Astrocyte (in vitro differentiated cells and primary cell): ENCODE measurements at regions not wholly inside any gene's neighbourhood (a gene's known extent, or its start where the extent isn't known, plus 50 kb on each side); places are given as distances from the start of the nearest gene placed in this dataset.

ENCODE experiments used
- DNase-seq: peaks from one replicate; pipeline ENCODE4 v3.0.0-alpha.2; 2010; ENCODE audit warnings: low read depth
- FAIRE-seq: peaks from 2 replicates; lab custom pipeline; 2011; peaks lifted over from hg19 to GRCh38; lab: Jason Lieb, UNC
- H2AFZ ChIP-seq: 2 replicates; pipeline ENCODE4 v1.6.0; 2012; ENCODE audit warnings: low read depth, low read length, inconsistent platforms
- H3K27ac ChIP-seq: 2 replicates; pipeline ENCODE4 v1.5.1; 2011; ENCODE audit warnings: low read depth, low read length, inconsistent platforms
- H3K27me3 ChIP-seq: 2 replicates; pipeline ENCODE4 v1.6.0; 2011; ENCODE audit warnings: low read length, inconsistent platforms; ENCODE audit not compliant: insufficient read depth
- H3K36me3 ChIP-seq: 2 replicates; pipeline ENCODE4 v1.5.1; 2011; ENCODE audit warnings: low read length, inconsistent platforms; ENCODE audit not compliant: insufficient read depth
- H3K4me1 ChIP-seq: 2 replicates; pipeline ENCODE4 v1.5.1; 2011; ENCODE audit warnings: low read length, inconsistent platforms; ENCODE audit not compliant: insufficient read depth
- H3K4me2 ChIP-seq: 2 replicates; pipeline ENCODE4 v1.6.0; 2012; ENCODE audit warnings: low read length, inconsistent platforms
- H3K4me3 ChIP-seq: 2 replicates; pipeline ENCODE4 v1.5.1; 2011; ENCODE audit warnings: low read depth, mild to moderate bottlenecking, low read length, inconsistent platforms; ENCODE audit not compliant: insufficient read depth
- H3K79me2 ChIP-seq: 2 replicates; pipeline ENCODE4 v1.6.0; 2012; ENCODE audit warnings: mild to moderate bottlenecking, low read length, inconsistent platforms; ENCODE audit not compliant: insufficient read depth
- H3K9ac ChIP-seq: 2 replicates; pipeline ENCODE4 v1.6.0; 2012; ENCODE audit warnings: mild to moderate bottlenecking, low read length, inconsistent platforms
- H3K9me3 ChIP-seq: 2 replicates; pipeline ENCODE4 v1.5.1; 2012; ENCODE audit warnings: low read depth, mild to moderate bottlenecking, low read length, inconsistent platforms; ENCODE audit not compliant: insufficient read depth
- H4K20me1 ChIP-seq: 2 replicates; pipeline ENCODE4 v1.6.0; 2012; ENCODE audit warnings: low read length, inconsistent platforms; ENCODE audit not compliant: insufficient read depth
- H3K27ac Mint-ChIP-seq: one replicate; pipeline ENCODE4 v1.8.0; 2021; ENCODE audit warnings: mild to moderate bottlenecking, mixed read lengths; ENCODE audit not compliant: unreplicated experiment
- H3K27me3 Mint-ChIP-seq: one replicate; pipeline ENCODE4 v1.8.0; 2021; ENCODE audit warnings: low read depth, mixed read lengths; ENCODE audit not compliant: unreplicated experiment
- H3K36me3 Mint-ChIP-seq: one replicate; pipeline ENCODE4 v1.8.0; 2021; ENCODE audit warnings: low read depth, mixed read lengths; ENCODE audit not compliant: unreplicated experiment
- H3K4me1 Mint-ChIP-seq: one replicate; pipeline ENCODE4 v1.8.0; 2021; ENCODE audit warnings: low read depth, mixed read lengths; ENCODE audit not compliant: unreplicated experiment
- H3K4me3 Mint-ChIP-seq: one replicate; pipeline ENCODE4 v1.8.0; 2021; ENCODE audit warnings: mild to moderate bottlenecking, moderate library complexity, mixed read lengths; ENCODE audit not compliant: unreplicated experiment
- H3K9me3 Mint-ChIP-seq: one replicate; pipeline ENCODE4 v1.8.0; 2021; ENCODE audit warnings: mild to moderate bottlenecking, mixed read lengths; ENCODE audit not compliant: unreplicated experiment
- CTCF ChIP-seq: IDR thresholded peaks from 2 replicates; pipeline ENCODE4 v1.5.1; 2011; ENCODE audit warnings: low read depth, mild to moderate bottlenecking, inconsistent platforms, low read length, moderate library complexity; ENCODE audit not compliant: insufficient read depth
- EZH2 ChIP-seq: IDR thresholded peaks from 2 replicates; pipeline ENCODE4 v1.6.1; 2012; ENCODE audit warnings: mild to moderate bottlenecking, low read length, inconsistent platforms; ENCODE audit not compliant: insufficient read depth

- Mint-ChIP-seq H3K4me3 (no peak overlapping the region), H3K9me3 (no peaks in the 10 kb centered on the region), H3K36me3 (no peaks in the 10 kb centered on the region), H3K27ac (no peak overlapping the region), H3K4me1 (peaks cover 12% of the 10 kb centered on the region), H3K27me3 (no peaks in the 10 kb centered on the region)
- no peak overlapping the region for H3K4me3 ChIP-seq
- no peaks in the 10 kb centered on the region for H3K4me1 ChIP-seq
- H3K9ac ChIP-seq = no peak overlapping the region
- no peaks in the 10 kb centered on the region for H3K27me3 ChIP-seq
- H3K36me3 ChIP-seq = no peaks in the 10 kb centered on the region
- DNase-seq = no peak
- H3K9me3 ChIP-seq = no peaks in the 10 kb centered on the region
- no peak overlapping the region for H3K27ac ChIP-seq
- no peak overlapping the region for H2AFZ ChIP-seq
- no peak overlapping the region for H3K4me2 ChIP-seq
- FAIRE-seq = no peak
- no peaks in the 10 kb centered on the region for H3K79me2 ChIP-seq
- TF ChIP-seq CTCF (no peak), EZH2 (no peak)
- H4K20me1 ChIP-seq = no peaks in the 10 kb centered on the region
These were observed 277.7 kb downstream of the ARAP2 start for GRCh38 chr4:35966566-35966965.

- no peaks in the 10 kb centered on the region for H3K9me3 Mint-ChIP-seq
- TF ChIP-seq EZH2 = no peak
- no peak for TF ChIP-seq CTCF
These were observed 273.9 kb downstream of the ARAP2 start for GRCh38 chr4:35970366-35970960.

GRCh38 chr4:35972814-35973213 lies 271.5 kb downstream of the ARAP2 start:
- no peaks in the 10 kb centered on the region for H3K4me1 Mint-ChIP-seq
- H3K36me3 Mint-ChIP-seq = no peaks in the 10 kb centered on the region
- TF ChIP-seq EZH2 (no peak), CTCF (no peak)
- no peaks in the 10 kb centered on the region for H4K20me1 ChIP-seq
- no peak overlapping the region for H3K4me3 Mint-ChIP-seq
- H3K36me3 ChIP-seq = no peaks in the 10 kb centered on the region
- no peak for DNase-seq
- H3K4me1 ChIP-seq = no peaks in the 10 kb centered on the region
- no peaks in the 10 kb centered on the region for H3K79me2 ChIP-seq
- H3K27ac ChIP-seq = no peak overlapping the region
- no peak overlapping the region for H3K27ac Mint-ChIP-seq
- H3K9ac ChIP-seq = no peak overlapping the region
- H3K9me3 ChIP-seq = no peaks in the 10 kb centered on the region
- H2AFZ ChIP-seq = no peak overlapping the region
- no peak overlapping the region for H3K4me3 ChIP-seq
- no peaks in the 10 kb centered on the region for H3K27me3 ChIP-seq
- no peak overlapping the region for H3K4me2 ChIP-seq
- no peaks in the 10 kb centered on the region for H3K27me3 Mint-ChIP-seq
- no peaks in the 10 kb centered on the region for H3K9me3 Mint-ChIP-seq
- no peak for FAIRE-seq

More at GRCh38 chr4:35970366-35970960, 273.9 kb downstream of the ARAP2 start:
- H3K27ac ChIP-seq = no peak overlapping the region
- Mint-ChIP-seq H3K4me1 (no peaks in the 10 kb centered on the region), H3K4me3 (no peak overlapping the region), H3K36me3 (no peaks in the 10 kb centered on the region), H3K27ac (no peak overlapping the region), H3K27me3 (no peaks in the 10 kb centered on the region)
- DNase-seq = no peak
- no peak overlapping the region for H3K4me3 ChIP-seq
- no peak overlapping the region for H3K9ac ChIP-seq
- H3K9me3 ChIP-seq = no peaks in the 10 kb centered on the region
- no peaks in the 10 kb centered on the region for H4K20me1 ChIP-seq
- H3K27me3 ChIP-seq = no peaks in the 10 kb centered on the region
- H3K4me2 ChIP-seq = no peak overlapping the region
- H3K36me3 ChIP-seq = no peaks in the 10 kb centered on the region
- no peaks in the 10 kb centered on the region for H3K79me2 ChIP-seq
- no peak overlapping the region for H2AFZ ChIP-seq
- H3K4me1 ChIP-seq = no peaks in the 10 kb centered on the region
- no peak for FAIRE-seq
